GM10266 (cell line): ENCODE measurements at regions not wholly inside any gene's neighbourhood (a gene's known extent, or its start where the extent isn't known, plus 50 kb on each side); places are given as distances from the start of the nearest gene placed in this dataset.

Source experiments
- DNase-seq: peaks from one replicate; pipeline ENCODE4 v3.0.0; 2012; ENCODE audit errors: extremely low spot score
- CTCF ChIP-seq: IDR thresholded peaks from 2 replicates; pipeline ENCODE4 v1.5.1; 2012; ENCODE audit warnings: mild to moderate bottlenecking, low read depth; ENCODE audit not compliant: control insufficient read depth, insufficient read depth; ENCODE audit errors: missing control alignments

GRCh38 chr13:107649079-107649478, 566.3 kb downstream of the LIG4 start:
- no peak for TF ChIP-seq CTCF
- DNase-seq, result no peak

- DNase-seq, result no peak
- TF ChIP-seq CTCF, result no peak
Observed at GRCh38 chr13:107644136-107644535, 571.2 kb downstream of the LIG4 start.

- TF ChIP-seq CTCF, result no peak
- no peak for DNase-seq
Observed at GRCh38 chr13:107643615-107644014, 571.7 kb downstream of the LIG4 start.

GRCh38 chr13:107642831-107643230, 572.5 kb downstream of the LIG4 start:
- TF ChIP-seq CTCF, result no peak
- no peak for DNase-seq

GRCh38 chr13:107641574-107641973, 573.8 kb downstream of the LIG4 start:
- no peak for TF ChIP-seq CTCF
- DNase-seq, result no peak

DNA sequence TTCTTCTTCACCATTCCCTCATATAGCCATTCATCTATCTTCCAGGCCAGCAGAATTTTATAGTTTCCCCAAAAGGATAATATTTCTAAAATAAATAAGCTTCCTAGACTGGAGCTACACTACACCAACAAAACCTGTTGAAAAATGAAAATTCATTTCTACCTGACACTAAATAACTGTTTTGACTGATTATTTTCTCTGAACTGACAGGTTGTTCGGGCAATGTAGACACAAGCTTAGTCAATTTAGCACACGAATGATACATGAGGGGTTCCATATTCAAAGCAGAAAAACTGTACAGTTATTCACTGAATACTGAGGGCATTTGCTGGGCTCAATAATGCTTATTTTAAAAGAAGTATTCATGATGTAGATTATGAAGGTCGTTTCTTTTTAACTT, 589.7 kb downstream of the LIG4 start:
- no peak for TF ChIP-seq CTCF
- no peak for DNase-seq

DNA sequence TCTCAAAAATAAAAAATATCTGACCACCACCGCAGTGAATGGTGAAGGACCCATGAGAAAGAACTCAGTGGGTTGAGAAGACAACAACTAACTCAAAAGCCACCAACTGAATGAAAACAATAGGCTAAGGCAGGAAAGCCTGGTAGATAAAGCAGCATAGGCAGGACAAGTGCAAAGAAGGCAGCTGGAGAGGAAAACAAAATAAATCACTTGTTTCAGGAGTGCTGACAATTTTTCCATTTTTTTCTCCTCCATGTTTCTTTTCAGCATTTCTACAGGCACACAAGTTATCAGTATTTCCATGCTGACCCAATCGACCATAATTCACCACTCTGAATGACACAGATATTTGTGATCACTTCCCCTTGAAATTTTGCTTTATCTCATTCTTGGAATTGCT, 597.8 kb downstream of the LIG4 start:
- TF ChIP-seq CTCF, result no peak
- no peak for DNase-seq

- no peak for TF ChIP-seq CTCF
Observed at GRCh38 chr13:107612376-107612775, 603.0 kb downstream of the LIG4 start.

More at GRCh38 chr13:107612376-107612775, 603.0 kb downstream of the LIG4 start:
- no peak for DNase-seq
